Ishikawa (cell line): ENCODE measurements at regions not wholly inside any gene's neighbourhood (a gene's known extent, or its start where the extent isn't known, plus 50 kb on each side); places are given as distances from the start of the nearest gene placed in this dataset.

ENCODE experiments used
- CEBPB ChIP-seq: IDR thresholded peaks from 2 replicates; pipeline ENCODE4 v1.6.1; 2012
- CREB1 ChIP-seq: IDR thresholded peaks from 2 replicates; pipeline ENCODE4 v1.6.1; 2012; ENCODE audit warnings: low read depth
- EGR1 ChIP-seq: IDR thresholded peaks from 2 replicates; pipeline ENCODE4 v1.6.1; 2012
- EP300 ChIP-seq: IDR thresholded peaks from 2 replicates; pipeline ENCODE4 v1.6.1; 2012; ENCODE audit warnings: borderline replicate concordance
- MAX ChIP-seq: IDR thresholded peaks from 2 replicates; pipeline ENCODE4 v1.6.1; 2012
- RAD21 ChIP-seq: IDR thresholded peaks from 2 replicates; pipeline ENCODE4 v1.6.1; 2012; ENCODE audit warnings: low read depth
- REST ChIP-seq: IDR thresholded peaks from 2 replicates; pipeline ENCODE4 v1.6.1; 2012; ENCODE audit warnings: low read depth, mild to moderate bottlenecking
- TAF1 ChIP-seq: IDR thresholded peaks from 2 replicates; pipeline ENCODE4 v1.6.1; 2012; ENCODE audit warnings: low read depth, mild to moderate bottlenecking
- TCF12 ChIP-seq: IDR thresholded peaks from 2 replicates; pipeline ENCODE4 v1.6.1; 2012; ENCODE audit warnings: low read depth
- TEAD4 ChIP-seq: IDR thresholded peaks from 2 replicates; pipeline ENCODE4 v1.6.1; 2012
- USF1 ChIP-seq: IDR thresholded peaks from 2 replicates; pipeline ENCODE4 v1.6.1; 2012
- YY1 ChIP-seq: IDR thresholded peaks from 2 replicates; pipeline ENCODE4 v1.6.1; 2012; ENCODE audit warnings: low read depth
- ZBTB7A ChIP-seq: IDR thresholded peaks from 2 replicates; pipeline ENCODE4 v1.6.1; 2012; ENCODE audit warnings: low read depth

GRCh38 chr1:38741341-38741740, 118.2 kb downstream of the RRAGC start:
- TF ChIP-seq EP300 = no peak
- TF ChIP-seq CREB1 = no peak
- no peak for TF ChIP-seq YY1
- no peak for TF ChIP-seq RAD21
- TF ChIP-seq TAF1 = no peak
- TF ChIP-seq MAX = no peak
- TF ChIP-seq TCF12 = no peak
- no peak for TF ChIP-seq USF1
- TF ChIP-seq REST = no peak
- TF ChIP-seq EGR1 = no peak
- TF ChIP-seq CEBPB = no peak
- no peak for TF ChIP-seq ZBTB7A
- no peak for TF ChIP-seq TEAD4
